ENCODE measurements at regions not wholly inside any gene's neighbourhood (a gene's known extent, or its start where the extent isn't known, plus 50 kb on each side); places are given as distances from the start of the nearest gene placed in this dataset.

DNA sequence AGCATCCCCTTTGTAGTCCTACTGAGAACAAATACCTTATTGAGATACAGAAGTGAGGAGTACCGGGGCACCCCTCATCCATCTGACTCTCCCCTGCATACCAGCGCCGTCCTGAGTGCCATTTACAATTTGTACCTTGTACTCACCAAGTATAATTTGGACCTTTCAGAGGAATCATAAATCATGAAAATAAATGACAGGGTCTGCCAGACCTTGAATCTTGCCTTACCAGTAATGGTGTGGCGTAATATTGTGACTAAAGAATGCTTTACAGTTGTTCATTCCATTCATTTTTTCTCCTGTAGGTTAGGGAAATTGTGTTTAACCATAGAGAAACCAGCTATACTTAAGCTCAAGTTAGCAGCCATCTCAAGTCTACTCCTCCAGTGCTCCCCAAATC is 243.7 kb upstream of the RGS6 start:
- Histone ChIP-seq H3K4me3 (ENCODE audit: low read length) (no peak overlapping the region), H3K9me3 (ENCODE audit: control insufficient read depth in 1 of 2, insufficient read depth in 1 of 2, low read length in 2 of 2) (no peaks in the 10 kb centered on the region), H3K4me1 (ENCODE audit: insufficient read depth, low read length) (peaks cover 5% of the 10 kb centered on the region), H3K27me3 (ENCODE audit: control insufficient read depth in 1 of 2, insufficient read depth in 2 of 2, low read length in 2 of 2) (no peaks in the 10 kb centered on the region), H3K36me3 (ENCODE audit: insufficient read depth, low read length) (peaks cover 37% of the 10 kb centered on the region), H3K27ac (ENCODE audit: low read depth in 1 of 2, low read length in 2 of 2) (no peak overlapping the region)
- ATAC-seq (ENCODE audit: poor library complexity) = no peak
- Mint-ChIP-seq H3K27ac (no peak overlapping the region), H3K36me3 (ENCODE audit: low read depth) (peaks cover 72% of the 10 kb centered on the region), H3K4me1 (ENCODE audit: low read depth) (peaks cover 11% of the 10 kb centered on the region), H3K9me3 (no peaks in the 10 kb centered on the region), H3K4me3 (no peak overlapping the region), H3K27me3 (no peaks in the 10 kb centered on the region)
- intact Hi-C loops (cut with DNase I, micrococcal nuclease) = no loop called here
- ChIA-PET CTCF (no interaction called here), POLR2A (no interaction called here)
- TF ChIP-seq, protein P1, sequence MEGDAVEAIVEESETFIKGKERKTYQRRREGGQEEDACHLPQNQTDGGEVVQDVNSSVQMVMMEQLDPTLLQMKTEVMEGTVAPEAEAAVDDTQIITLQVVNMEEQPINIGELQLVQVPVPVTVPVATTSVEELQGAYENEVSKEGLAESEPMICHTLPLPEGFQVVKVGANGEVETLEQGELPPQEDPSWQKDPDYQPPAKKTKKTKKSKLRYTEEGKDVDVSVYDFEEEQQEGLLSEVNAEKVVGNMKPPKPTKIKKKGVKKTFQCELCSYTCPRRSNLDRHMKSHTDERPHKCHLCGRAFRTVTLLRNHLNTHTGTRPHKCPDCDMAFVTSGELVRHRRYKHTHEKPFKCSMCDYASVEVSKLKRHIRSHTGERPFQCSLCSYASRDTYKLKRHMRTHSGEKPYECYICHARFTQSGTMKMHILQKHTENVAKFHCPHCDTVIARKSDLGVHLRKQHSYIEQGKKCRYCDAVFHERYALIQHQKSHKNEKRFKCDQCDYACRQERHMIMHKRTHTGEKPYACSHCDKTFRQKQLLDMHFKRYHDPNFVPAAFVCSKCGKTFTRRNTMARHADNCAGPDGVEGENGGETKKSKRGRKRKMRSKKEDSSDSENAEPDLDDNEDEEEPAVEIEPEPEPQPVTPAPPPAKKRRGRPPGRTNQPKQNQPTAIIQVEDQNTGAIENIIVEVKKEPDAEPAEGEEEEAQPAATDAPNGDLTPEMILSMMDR (IDR thresholded peaks at IDR 0.05) = no peak
- DNase-seq = no peak

DNA sequence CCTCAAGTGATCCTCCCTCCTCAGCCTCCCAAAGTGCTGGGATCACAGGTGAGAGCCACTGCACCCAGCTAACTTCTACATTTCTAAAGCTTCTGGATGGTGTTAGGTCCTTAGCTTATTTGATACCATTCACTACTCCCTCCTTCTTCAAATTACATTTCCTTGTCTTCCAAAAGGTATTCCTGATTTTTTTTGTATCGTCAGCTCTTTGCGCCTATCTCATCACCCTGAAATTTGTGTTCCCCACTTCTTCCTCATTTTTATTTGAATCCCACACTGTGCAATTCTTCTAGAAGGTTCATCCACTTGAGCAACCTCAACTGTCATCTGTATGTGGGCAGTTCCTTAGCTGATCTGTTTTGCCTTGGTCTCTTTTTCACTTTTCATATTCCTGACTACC is 241.8 kb upstream of the RGS6 start:
- no peaks in the 10 kb centered on the region for H3K9me3 ChIP-seq (ENCODE audit: control insufficient read depth in 1 of 2, insufficient read depth in 1 of 2, low read length in 2 of 2)
- POLR2A ChIA-PET = no interaction called here
- no peak overlapping the region for H3K27ac ChIP-seq (ENCODE audit: low read depth in 1 of 2, low read length in 2 of 2)
- DNase-seq (no peak), ATAC-seq (ENCODE audit: poor library complexity) (no peak)
- Mint-ChIP-seq H3K9me3 (no peaks in the 10 kb centered on the region), H3K4me1 (ENCODE audit: low read depth) (peaks cover 22% of the 10 kb centered on the region), H3K27ac (no peak overlapping the region), H3K27me3 (no peaks in the 10 kb centered on the region), H3K36me3 (ENCODE audit: low read depth) (peaks cover 63% of the 10 kb centered on the region), H3K4me3 (no peak overlapping the region)
- H3K27me3 ChIP-seq (ENCODE audit: control insufficient read depth in 1 of 2, insufficient read depth in 2 of 2, low read length in 2 of 2) = no peaks in the 10 kb centered on the region
- intact Hi-C loops (cut with DNase I, micrococcal nuclease) = no loop called here
- TF ChIP-seq, protein P1 (IDR thresholded peaks at IDR 0.05) = no peak
- H3K4me3 ChIP-seq (ENCODE audit: low read length) = no peak overlapping the region
- peaks cover 24% of the 10 kb centered on the region for H3K36me3 ChIP-seq (ENCODE audit: insufficient read depth, low read length)
- CTCF ChIA-PET = no interaction called here
- peaks cover 7% of the 10 kb centered on the region for H3K4me1 ChIP-seq (ENCODE audit: insufficient read depth, low read length)

DNA sequence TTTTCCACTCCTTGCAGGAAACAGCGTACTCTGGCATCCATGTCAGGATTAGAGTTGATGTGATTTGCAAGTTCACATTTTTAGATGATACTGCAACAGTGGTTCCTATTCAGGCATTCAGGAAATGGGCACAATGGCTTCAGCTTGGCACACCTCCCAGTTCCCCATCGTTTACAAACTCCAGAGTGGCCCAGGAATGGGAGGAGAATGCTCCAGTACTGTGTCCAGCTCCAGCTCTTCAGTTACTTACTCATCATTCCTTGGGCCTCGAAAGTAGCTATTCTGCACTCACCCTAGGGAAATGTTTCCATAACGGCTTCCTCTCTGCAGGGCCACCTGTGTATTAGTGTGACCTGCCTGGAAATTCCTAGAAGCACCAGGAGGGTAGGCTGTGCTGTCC is 239.7 kb upstream of the RGS6 start:
- H3K27me3 ChIP-seq (ENCODE audit: control insufficient read depth in 1 of 2, insufficient read depth in 2 of 2, low read length in 2 of 2) = no peaks in the 10 kb centered on the region
- ATAC-seq (ENCODE audit: poor library complexity) (no peak), DNase-seq (no peak)
- TF ChIP-seq, protein P1 (IDR thresholded peaks at IDR 0.05) = no peak
- Mint-ChIP-seq H3K36me3 (ENCODE audit: low read depth) (peaks cover 54% of the 10 kb centered on the region), H3K4me1 (ENCODE audit: low read depth) (peaks cover 29% of the 10 kb centered on the region), H3K27ac (no peak overlapping the region), H3K4me3 (no peak overlapping the region), H3K27me3 (no peaks in the 10 kb centered on the region), H3K9me3 (no peaks in the 10 kb centered on the region)
- H3K4me3 ChIP-seq (ENCODE audit: low read length) = no peak overlapping the region
- ChIA-PET CTCF (no interaction called here), POLR2A (no interaction called here)
- H3K4me1 ChIP-seq (ENCODE audit: insufficient read depth, low read length) = peaks cover 7% of the 10 kb centered on the region
- peaks cover 16% of the 10 kb centered on the region for H3K36me3 ChIP-seq (ENCODE audit: insufficient read depth, low read length)
- intact Hi-C loops (cut with DNase I, micrococcal nuclease) = no loop called here
- H3K9me3 ChIP-seq (ENCODE audit: control insufficient read depth in 1 of 2, insufficient read depth in 1 of 2, low read length in 2 of 2) = no peaks in the 10 kb centered on the region
- no peak overlapping the region for H3K27ac ChIP-seq (ENCODE audit: low read depth in 1 of 2, low read length in 2 of 2)
